ENCODE measurements at regions not wholly inside any gene's neighbourhood (a gene's known extent, or its start where the extent isn't known, plus 50 kb on each side); places are given as distances from the start of the nearest gene placed in this dataset.

DNA sequence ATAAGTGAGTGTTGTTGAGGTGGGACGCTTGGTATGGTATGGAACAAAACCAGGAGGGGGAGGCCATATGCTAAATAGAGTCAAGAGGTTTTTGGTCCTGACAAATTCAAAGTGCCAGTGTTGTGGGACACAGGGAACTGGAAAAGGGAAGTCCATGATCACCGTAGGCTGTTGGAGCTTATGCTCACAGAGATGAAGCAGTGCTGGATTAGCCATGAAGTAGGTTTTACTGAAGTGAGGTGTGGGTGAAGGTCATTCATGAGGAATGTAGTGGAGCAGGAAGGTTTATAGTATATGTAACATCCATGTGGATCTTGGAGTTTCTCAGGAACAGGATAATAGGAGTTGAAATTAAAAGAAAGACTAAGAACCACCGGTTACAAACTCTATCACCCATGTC lies 256.1 kb upstream of the PITX2 start:
- no peak overlapping the region for H2BK20ac ChIP-seq (ENCODE audit: low read depth, low read length)
- no peak overlapping the region for H4K91ac ChIP-seq (ENCODE audit: insufficient read depth, low read depth, low read length)
- dilution Hi-C loops (cut with HindIII; ENCODE audit: low sequenced_read_pairs, unreplicated experiment) = no loop called here
- no peak overlapping the region for H2AK5ac ChIP-seq (ENCODE audit: low read depth, low read length)
- no peaks in the 10 kb centered on the region for H3K4me1 ChIP-seq (ENCODE audit: control insufficient read depth, insufficient read depth, low read length)
- H4K8ac ChIP-seq (ENCODE audit: low read depth in 2 of 2, low read length in 2 of 2) = no peak overlapping the region
- no peak overlapping the region for H3K56ac ChIP-seq (ENCODE audit: extremely low read depth, insufficient read depth, low read length)
- no peak overlapping the region for H3K18ac ChIP-seq (ENCODE audit: low read depth, low read length)
- H2BK5ac ChIP-seq (ENCODE audit: low read depth, low read length, poor library complexity, severe bottlenecking) = no peak overlapping the region
- BruUV-seq (replicated peaks) = no TSS peak
- H3K4me3 ChIP-seq (ENCODE audit: insufficient read depth, low read depth, low read length) = no peak overlapping the region
- no peak overlapping the region for H2BK120ac ChIP-seq (ENCODE audit: low read depth, low read length)
- no peak overlapping the region for H2AFZ ChIP-seq (replicated peaks; ENCODE audit: low read length, poor library complexity)
- no peaks in the 10 kb centered on the region for H3K36me3 ChIP-seq (ENCODE audit: control insufficient read depth, insufficient read depth, low read length)
- no peak overlapping the region for H2BK15ac ChIP-seq (ENCODE audit: low read depth, low read length)
- no peak overlapping the region for H4K5ac ChIP-seq (ENCODE audit: low read depth, low read length)
- CTCF ChIA-PET = no interaction called here
- H3K79me1 ChIP-seq (ENCODE audit: low read depth in 1 of 2, low read length in 2 of 2) = no peaks in the 10 kb centered on the region
- H2AK9ac ChIP-seq (replicated peaks; ENCODE audit: low read depth, low read length, poor library complexity) = no peak overlapping the region
- H3K9me3 ChIP-seq (ENCODE audit: control insufficient read depth, insufficient read depth, low read length) = no peaks in the 10 kb centered on the region
- H3K14ac ChIP-seq (replicated peaks; ENCODE audit: low read depth, low read length) = no peak overlapping the region
- TF ChIP-seq SMC3 (IDR thresholded peaks at IDR 0.05; ENCODE audit: low read depth, low read length) = no peak
- TF ChIP-seq POLR2A (IDR thresholded peaks at IDR 0.05; ENCODE audit: low read depth, low read length) = no peak
- TF ChIP-seq, protein P1, sequence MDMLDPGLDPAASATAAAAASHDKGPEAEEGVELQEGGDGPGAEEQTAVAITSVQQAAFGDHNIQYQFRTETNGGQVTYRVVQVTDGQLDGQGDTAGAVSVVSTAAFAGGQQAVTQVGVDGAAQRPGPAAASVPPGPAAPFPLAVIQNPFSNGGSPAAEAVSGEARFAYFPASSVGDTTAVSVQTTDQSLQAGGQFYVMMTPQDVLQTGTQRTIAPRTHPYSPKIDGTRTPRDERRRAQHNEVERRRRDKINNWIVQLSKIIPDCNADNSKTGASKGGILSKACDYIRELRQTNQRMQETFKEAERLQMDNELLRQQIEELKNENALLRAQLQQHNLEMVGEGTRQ (IDR thresholded peaks at IDR 0.05; ENCODE audit: low read depth, low read length) = no peak
- TF ChIP-seq FOS (IDR thresholded peaks at IDR 0.05; ENCODE audit: low read depth, low read length) = no peak
- TF ChIP-seq CHD1 (IDR thresholded peaks at IDR 0.05; ENCODE audit: low read depth, low read length) = no peak
- TF ChIP-seq RAD21 (IDR thresholded peaks at IDR 0.05; ENCODE audit: low read length) = no peak
- no peak for TF ChIP-seq MXI1 (IDR thresholded peaks at IDR 0.05; ENCODE audit: borderline replicate concordance, low read depth, low read length)
- no peak for TF ChIP-seq MAFK (IDR thresholded peaks at IDR 0.05; ENCODE audit: low read depth, low read length)
- no peak for TF ChIP-seq RCOR1 (IDR thresholded peaks at IDR 0.05; ENCODE audit: insufficient replicate concordance, low read length)
- TF ChIP-seq MAZ (IDR thresholded peaks at IDR 0.05; ENCODE audit: borderline replicate concordance, low read depth, low read length) = no peak
- TF ChIP-seq BHLHE40 (IDR thresholded peaks at IDR 0.05; ENCODE audit: low read depth, low read length) = no peak
- TF ChIP-seq NFE2L2 (IDR thresholded peaks at IDR 0.05; ENCODE audit: low read depth, low read length) = no peak
- TF ChIP-seq RFX5 (IDR thresholded peaks at IDR 0.05; ENCODE audit: low read depth, low read length) = no peak
- TF ChIP-seq CEBPB (IDR thresholded peaks at IDR 0.05; ENCODE audit: low read depth, low read length) = no peak
- TF ChIP-seq, protein P2, sequence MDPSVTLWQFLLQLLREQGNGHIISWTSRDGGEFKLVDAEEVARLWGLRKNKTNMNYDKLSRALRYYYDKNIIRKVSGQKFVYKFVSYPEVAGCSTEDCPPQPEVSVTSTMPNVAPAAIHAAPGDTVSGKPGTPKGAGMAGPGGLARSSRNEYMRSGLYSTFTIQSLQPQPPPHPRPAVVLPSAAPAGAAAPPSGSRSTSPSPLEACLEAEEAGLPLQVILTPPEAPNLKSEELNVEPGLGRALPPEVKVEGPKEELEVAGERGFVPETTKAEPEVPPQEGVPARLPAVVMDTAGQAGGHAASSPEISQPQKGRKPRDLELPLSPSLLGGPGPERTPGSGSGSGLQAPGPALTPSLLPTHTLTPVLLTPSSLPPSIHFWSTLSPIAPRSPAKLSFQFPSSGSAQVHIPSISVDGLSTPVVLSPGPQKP (IDR thresholded peaks at IDR 0.05; ENCODE audit: borderline replicate concordance, low read depth, low read length) = no peak
- no peak overlapping the region for H3K4ac ChIP-seq (ENCODE audit: low read depth, low read length)
- H3K4me2 ChIP-seq (ENCODE audit: low read depth, low read length) = no peak overlapping the region
- no peaks in the 10 kb centered on the region for H3K9me1 ChIP-seq (ENCODE audit: insufficient read depth, low read length)
- H4K20me1 ChIP-seq (ENCODE audit: insufficient read depth, low read length) = no peaks in the 10 kb centered on the region
- 86% methylated on average over 2 of the region's 3 CpGs; no CpG with 5 or more reads in 1 of the 2 experiments for WGBS, 2 experiments (ENCODE audit: extremely low coverage in 2 of 2, insufficient read length in 1 of 2)
- H3K9ac ChIP-seq (ENCODE audit: low read depth, low read length) = no peak overlapping the region
- POLR2A ChIA-PET (ENCODE audit: unreplicated experiment) = no interaction called here
- no peak overlapping the region for H3K27ac ChIP-seq (ENCODE audit: insufficient read depth, low read length)
- intact Hi-C loops (cut with micrococcal nuclease) = no loop called here
- in situ Hi-C loops (cut with MboI; ENCODE audit: low sequenced_read_pairs) = no loop called here
- ATAC-seq (ENCODE audit: low read depth) = no peak
- no peaks in the 10 kb centered on the region for H3K27me3 ChIP-seq (ENCODE audit: control insufficient read depth, insufficient read depth, low read length)
- no peak for DNase-seq
- no peak overlapping the region for H3K23ac ChIP-seq (ENCODE audit: low read depth, low read length)

Data from IMR-90 (cell line).